ENCODE measurements at regions not wholly inside any gene's neighbourhood (a gene's known extent, or its start where the extent isn't known, plus 50 kb on each side); places are given as distances from the start of the nearest gene placed in this dataset.

GRCh38 chr15:91679447-91679846 is 174.1 kb upstream of the SLCO3A1 start:
- no peak for DNase-seq
- WGBS = 55% methylated on average over 2 of the region's 2 CpGs
- no peak overlapping the region for H3K4me3 ChIP-seq (ENCODE audit: low read length)
- intact Hi-C loops (cut with DNase I) = no loop called here
- H3K27me3 ChIP-seq (ENCODE audit: control insufficient read depth, insufficient read depth) = no peaks in the 10 kb centered on the region
- H3K4me1 ChIP-seq (ENCODE audit: control insufficient read depth, insufficient read depth, low read length) = no peaks in the 10 kb centered on the region
- H3K27ac ChIP-seq (ENCODE audit: low read length) = no peak overlapping the region
- no peaks in the 10 kb centered on the region for H3K9me3 ChIP-seq (ENCODE audit: control insufficient read depth, low read length)
- no peak for ATAC-seq

GRCh38 chr15:91685436-91685835 is 168.1 kb upstream of the SLCO3A1 start:
- no peak for ATAC-seq
- Histone ChIP-seq H3K27me3 (ENCODE audit: control insufficient read depth, insufficient read depth) (no peaks in the 10 kb centered on the region), H3K27ac (ENCODE audit: low read length) (no peak overlapping the region), H3K4me3 (ENCODE audit: low read length) (no peak overlapping the region), H3K9me3 (ENCODE audit: control insufficient read depth, low read length) (no peaks in the 10 kb centered on the region), H3K4me1 (ENCODE audit: control insufficient read depth, insufficient read depth, low read length) (no peaks in the 10 kb centered on the region)
- intact Hi-C loops (cut with DNase I) = no loop called here
- WGBS = 75% methylated on average over 1 of the region's 1 CpG
- DNase-seq = no peak

- Histone ChIP-seq H3K9me3 (ENCODE audit: control insufficient read depth, low read length) (no peaks in the 10 kb centered on the region), H3K4me1 (ENCODE audit: control insufficient read depth, insufficient read depth, low read length) (no peaks in the 10 kb centered on the region), H3K4me3 (ENCODE audit: low read length) (no peak overlapping the region), H3K27me3 (ENCODE audit: control insufficient read depth, insufficient read depth) (no peaks in the 10 kb centered on the region), H3K27ac (ENCODE audit: low read length) (no peak overlapping the region)
- intact Hi-C loops (cut with DNase I) = no loop called here
- WGBS = 90% methylated on average over 3 of the region's 3 CpGs
- ATAC-seq (no peak), DNase-seq (no peak)
Observed at GRCh38 chr15:91688811-91689210, 164.7 kb upstream of the SLCO3A1 start.

GRCh38 chr15:91689377-91689776 is 164.1 kb upstream of the SLCO3A1 start:
- no peaks in the 10 kb centered on the region for H3K9me3 ChIP-seq (ENCODE audit: control insufficient read depth, low read length)

GRCh38 chr15:91692596-91692995 is 160.9 kb upstream of the SLCO3A1 start:
- intact Hi-C loops (cut with DNase I) = no loop called here
- no peak overlapping the region for H3K4me3 ChIP-seq (ENCODE audit: low read length)
- DNase-seq (peak in 1 of 3 donors; percentile 31), ATAC-seq (no peak)
- H3K4me1 ChIP-seq (ENCODE audit: control insufficient read depth, insufficient read depth, low read length) = no peaks in the 10 kb centered on the region
- H3K9me3 ChIP-seq (ENCODE audit: control insufficient read depth, low read length) = no peaks in the 10 kb centered on the region
- H3K27ac ChIP-seq (ENCODE audit: low read length) = no peak overlapping the region
- H3K27me3 ChIP-seq (ENCODE audit: control insufficient read depth, insufficient read depth) = no peaks in the 10 kb centered on the region
- 92% methylated on average over 5 of the region's 5 CpGs for WGBS

More at GRCh38 chr15:91689377-91689776, 164.1 kb upstream of the SLCO3A1 start:
- DNase-seq = no peak
- H3K4me3 ChIP-seq (ENCODE audit: low read length) = no peak overlapping the region
- no peak for ATAC-seq
- intact Hi-C loops (cut with DNase I) = no loop called here
- no peak overlapping the region for H3K27ac ChIP-seq (ENCODE audit: low read length)
- H3K27me3 ChIP-seq (ENCODE audit: control insufficient read depth, insufficient read depth) = no peaks in the 10 kb centered on the region
- H3K4me1 ChIP-seq (ENCODE audit: control insufficient read depth, insufficient read depth, low read length) = no peaks in the 10 kb centered on the region
- WGBS = 78% methylated on average over 6 of the region's 6 CpGs

GRCh38 chr15:91694131-91694830 is 159.2 kb upstream of the SLCO3A1 start:
- ATAC-seq = peak; percentile 91 to 97
- H3K4me3 ChIP-seq (ENCODE audit: low read length) = peak overlapping the region; percentile 51
- whole genome bisulfite sequencing = 44% methylated on average over 11 of the region's 11 CpGs
- H3K27me3 ChIP-seq (ENCODE audit: control insufficient read depth, insufficient read depth) = no peaks in the 10 kb centered on the region
- no peaks in the 10 kb centered on the region for H3K9me3 ChIP-seq (ENCODE audit: control insufficient read depth, low read length)
- H3K27ac ChIP-seq (ENCODE audit: low read length) = peak overlapping the region; percentile 96
- intact Hi-C loops (cut with DNase I) = no loop called here
- DNase-seq = peak; percentile 63 to 79 (median 67)
- no peaks in the 10 kb centered on the region for H3K4me1 ChIP-seq (ENCODE audit: control insufficient read depth, insufficient read depth, low read length)

GRCh38 chr15:91694831-91695210 is 158.7 kb upstream of the SLCO3A1 start:
- Histone ChIP-seq H3K27ac (ENCODE audit: low read length) (peak overlapping the region; percentile 96), H3K4me3 (ENCODE audit: low read length) (peak overlapping the region; percentile 51), H3K4me1 (ENCODE audit: control insufficient read depth, insufficient read depth, low read length) (no peaks in the 10 kb centered on the region), H3K9me3 (ENCODE audit: control insufficient read depth, low read length) (no peaks in the 10 kb centered on the region), H3K27me3 (ENCODE audit: control insufficient read depth, insufficient read depth) (no peaks in the 10 kb centered on the region)
- intact Hi-C loops (cut with DNase I) = no loop called here
- ATAC-seq (peak; percentile 92), DNase-seq (peak; percentile 41 to 70 (median 58))
- 45% methylated on average over 4 of the region's 4 CpGs for WGBS

- intact Hi-C loops (cut with DNase I) = no loop called here
- H3K27me3 ChIP-seq (ENCODE audit: control insufficient read depth, insufficient read depth) = no peaks in the 10 kb centered on the region
- DNase-seq (no peak), ATAC-seq (no peak)
- H3K4me1 ChIP-seq (ENCODE audit: control insufficient read depth, insufficient read depth, low read length) = no peaks in the 10 kb centered on the region
- H3K27ac ChIP-seq (ENCODE audit: low read length) = no peak overlapping the region
- H3K4me3 ChIP-seq (ENCODE audit: low read length) = no peak overlapping the region
- no peaks in the 10 kb centered on the region for H3K9me3 ChIP-seq (ENCODE audit: control insufficient read depth, low read length)
- WGBS = 85% methylated on average over 8 of the region's 8 CpGs
Observed at GRCh38 chr15:91695799-91696198, 157.7 kb upstream of the SLCO3A1 start.

GRCh38 chr15:91696981-91697380 is 156.5 kb upstream of the SLCO3A1 start:
- no peaks in the 10 kb centered on the region for H3K27me3 ChIP-seq (ENCODE audit: control insufficient read depth, insufficient read depth)
- ATAC-seq (no peak), DNase-seq (no peak)
- H3K4me1 ChIP-seq (ENCODE audit: control insufficient read depth, insufficient read depth, low read length) = no peaks in the 10 kb centered on the region
- H3K4me3 ChIP-seq (ENCODE audit: low read length) = no peak overlapping the region
- no peak overlapping the region for H3K27ac ChIP-seq (ENCODE audit: low read length)
- 95% methylated on average over 3 of the region's 3 CpGs for WGBS
- intact Hi-C loops (cut with DNase I) = no loop called here
- no peaks in the 10 kb centered on the region for H3K9me3 ChIP-seq (ENCODE audit: control insufficient read depth, low read length)

GRCh38 chr15:91698241-91698640 is 155.3 kb upstream of the SLCO3A1 start:
- Histone ChIP-seq H3K27ac (ENCODE audit: low read length) (no peak overlapping the region), H3K4me3 (ENCODE audit: low read length) (no peak overlapping the region), H3K9me3 (ENCODE audit: control insufficient read depth, low read length) (no peaks in the 10 kb centered on the region), H3K4me1 (ENCODE audit: control insufficient read depth, insufficient read depth, low read length) (no peaks in the 10 kb centered on the region), H3K27me3 (ENCODE audit: control insufficient read depth, insufficient read depth) (no peaks in the 10 kb centered on the region)
- intact Hi-C loops (cut with DNase I) = no loop called here
- DNase-seq (no peak), ATAC-seq (no peak)
- WGBS = 82% methylated on average over 4 of the region's 4 CpGs

- H3K4me3 ChIP-seq (ENCODE audit: low read length) = no peak overlapping the region
- H3K27me3 ChIP-seq (ENCODE audit: control insufficient read depth, insufficient read depth) = no peaks in the 10 kb centered on the region
- 72% methylated on average over 1 of the region's 1 CpG for WGBS
- H3K9me3 ChIP-seq (ENCODE audit: control insufficient read depth, low read length) = no peaks in the 10 kb centered on the region
- DNase-seq (no peak), ATAC-seq (no peak)
- no peak overlapping the region for H3K27ac ChIP-seq (ENCODE audit: low read length)
- intact Hi-C loops (cut with DNase I) = loop anchor here in 3 of 4 donors (5.0 to 10.0 kb wide), 7 partner anchors 148 to 405 kb away; partner anchors contain the start of gene SLCO3A1 (in 1 of the 3)
- H3K4me1 ChIP-seq (ENCODE audit: control insufficient read depth, insufficient read depth, low read length) = peaks cover 2% of the 10 kb centered on the region
Observed at GRCh38 chr15:91699741-91700140, 153.8 kb upstream of the SLCO3A1 start.
